GM06990 (cell line): ENCODE measurements at regions not wholly inside any gene's neighbourhood (a gene's known extent, or its start where the extent isn't known, plus 50 kb on each side); places are given as distances from the start of the nearest gene placed in this dataset.

Source experiments
- DNase-seq: peaks from one replicate; pipeline ENCODE4 v3.0.0-alpha.2; 2011; ENCODE audit not compliant: insufficient read length; ENCODE audit errors: extremely low read depth
- H3K27me3 ChIP-seq: replicated peaks from 2 replicates; pipeline ENCODE4 v1.6.0; 2011; ENCODE audit warnings: low read length; ENCODE audit not compliant: control insufficient read depth, insufficient read depth
- H3K36me3 ChIP-seq: 2 replicates; pipeline ENCODE4 v1.5.1; 2011; ENCODE audit warnings: low read length; ENCODE audit not compliant: control insufficient read depth, insufficient read depth
- H3K4me3 ChIP-seq: replicated peaks from 2 replicates; pipeline ENCODE4 v1.5.1; 2011; ENCODE audit warnings: low read depth, mild to moderate bottlenecking, control low read depth, low read length
- CTCF ChIP-seq: IDR thresholded peaks from 2 replicates; pipeline ENCODE4 v1.5.1; 2011; ENCODE audit warnings: low read length, control low read depth, mild to moderate bottlenecking, inconsistent platforms; ENCODE audit not compliant: insufficient read depth, poor library complexity, severe bottlenecking

- no peak overlapping the region for H3K4me3 ChIP-seq
- no peak for DNase-seq
- H3K36me3 ChIP-seq = no peaks in the 10 kb centered on the region
- TF ChIP-seq CTCF = no peak
- no peaks in the 10 kb centered on the region; the same call in none of the 2 replicates for H3K27me3 ChIP-seq
Observed at GRCh38 chr4:42816189-42816879, 76.2 kb upstream of the GRXCR1 start.

- no peak overlapping the region for H3K4me3 ChIP-seq
- no peak for DNase-seq
- H3K27me3 ChIP-seq = no peaks in the 10 kb centered on the region; the same call in 1 of the 2 replicates
- H3K36me3 ChIP-seq = no peaks in the 10 kb centered on the region
- TF ChIP-seq CTCF = no peak
Observed at GRCh38 chr4:42809419-42810084, 83.0 kb upstream of the GRXCR1 start.

- Histone ChIP-seq H3K36me3 (no peaks in the 10 kb centered on the region), H3K27me3 (no peaks in the 10 kb centered on the region), H3K4me3 (no peak overlapping the region)
- DNase-seq = no peak
- no peak for TF ChIP-seq CTCF
Observed at GRCh38 chr4:42806303-42806835, 86.1 kb upstream of the GRXCR1 start.

GRCh38 chr4:42789041-42789567 lies 103.4 kb upstream of the GRXCR1 start:
- Histone ChIP-seq H3K36me3 (no peaks in the 10 kb centered on the region), H3K4me3 (no peak overlapping the region), H3K27me3 (no peaks in the 10 kb centered on the region)
- TF ChIP-seq CTCF = no peak
- DNase-seq = no peak

GRCh38 chr4:42787079-42787463 lies 105.4 kb upstream of the GRXCR1 start:
- Histone ChIP-seq H3K36me3 (no peaks in the 10 kb centered on the region), H3K4me3 (no peak overlapping the region), H3K27me3 (no peaks in the 10 kb centered on the region)
- DNase-seq = no peak
- TF ChIP-seq CTCF = no peak
